GM18867 (cell line): ENCODE measurements at regions not wholly inside any gene's neighbourhood (a gene's known extent, or its start where the extent isn't known, plus 50 kb on each side); places are given as distances from the start of the nearest gene placed in this dataset.
"Not testable (repeated sequence)": the region's sequence is repeated elsewhere in the genome, so short reads cannot be mapped to it uniquely, and the experiment has no call there.

ENCODE experiments used
- ATAC-seq: cut with Tn5 transposase; IDR thresholded peaks from one replicate; pipeline ENCODE4 v1.9.1; 2021; ENCODE audit warnings: mild to moderate bottlenecking, moderate library complexity; ENCODE audit not compliant: unreplicated experiment

DNA sequence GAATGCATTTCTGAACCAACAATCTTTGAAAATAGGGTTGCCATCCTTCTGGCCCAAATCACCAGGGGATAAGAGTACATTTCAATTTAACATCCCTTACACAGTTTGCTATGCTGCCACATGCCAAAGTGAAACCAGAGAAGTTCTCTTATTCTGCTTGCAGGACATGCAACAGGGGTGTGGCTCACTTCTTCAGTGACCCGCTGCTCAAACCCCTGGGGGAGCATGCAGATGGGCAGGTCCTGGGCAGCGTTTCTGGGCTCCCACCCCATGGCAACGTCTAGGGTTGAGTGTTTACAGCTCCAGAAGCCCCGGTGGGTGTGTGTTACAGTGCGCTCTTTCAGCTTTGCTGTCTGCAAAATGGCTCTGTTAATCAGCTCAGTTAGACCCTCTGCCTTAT lies 1306.3 kb upstream of the TMEM132C start:
- ATAC-seq, result peak; percentile 42

DNA sequence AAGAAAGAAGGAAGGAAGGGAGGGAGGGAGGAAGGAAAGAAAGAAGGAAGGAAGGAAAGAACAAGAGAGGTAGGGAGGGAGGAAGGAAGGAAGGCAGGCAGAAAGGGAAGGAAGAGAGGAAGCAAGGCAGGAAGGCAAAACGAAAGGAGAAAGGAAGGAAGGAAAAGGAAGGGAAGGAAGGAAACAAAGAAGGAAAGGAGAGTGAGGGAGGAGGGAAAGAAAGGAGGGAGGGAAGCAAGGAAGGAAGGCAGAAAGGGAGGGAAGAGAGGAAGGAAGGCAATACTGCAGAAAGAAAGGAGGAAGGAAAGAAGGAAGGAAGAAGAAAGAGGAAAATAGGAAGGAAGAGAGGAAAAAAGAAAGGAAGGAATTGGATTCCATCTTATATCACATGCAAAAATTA lies 1303.1 kb upstream of the TMEM132C start:
- ATAC-seq, result no peak

DNA sequence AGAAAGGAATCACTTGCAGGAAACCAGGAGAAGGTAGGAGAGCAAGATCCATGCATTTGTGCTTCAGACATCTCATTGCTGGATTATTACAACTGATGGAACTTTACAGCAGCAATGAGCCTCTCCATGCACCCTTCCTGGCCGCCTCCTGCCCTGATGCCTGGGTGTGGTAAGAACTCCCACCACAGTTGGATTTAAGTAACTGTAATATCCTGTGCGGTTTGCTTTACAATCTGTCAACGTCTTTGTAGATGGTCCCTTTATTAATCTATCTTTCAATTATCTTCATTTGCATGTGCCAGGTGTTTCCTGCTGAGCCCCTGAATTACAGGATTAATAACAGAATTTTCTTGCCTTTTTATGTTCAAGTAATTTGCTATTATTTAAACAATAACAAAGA lies 1300.5 kb upstream of the TMEM132C start:
- no peak for ATAC-seq

DNA sequence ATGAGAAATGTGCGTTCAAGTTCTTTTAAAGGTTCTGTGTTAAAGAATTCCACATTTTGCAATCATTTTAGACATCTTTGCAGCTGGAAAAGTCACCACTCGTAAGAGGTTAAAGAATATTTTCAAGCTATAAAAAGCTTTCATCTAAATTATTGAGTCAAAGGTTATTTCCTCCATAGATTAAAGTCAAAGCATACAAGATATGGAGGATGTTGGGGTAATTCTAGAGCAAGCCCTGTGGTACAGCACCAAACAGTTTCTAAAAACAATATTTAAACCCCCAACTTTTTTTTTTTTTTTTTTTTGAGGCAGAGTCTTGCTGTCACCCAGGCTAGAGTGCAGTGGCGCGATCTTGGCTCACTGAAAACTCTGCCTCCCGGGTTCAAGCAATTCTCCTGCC lies 1299.8 kb upstream of the TMEM132C start:
- ATAC-seq, result no peak

DNA sequence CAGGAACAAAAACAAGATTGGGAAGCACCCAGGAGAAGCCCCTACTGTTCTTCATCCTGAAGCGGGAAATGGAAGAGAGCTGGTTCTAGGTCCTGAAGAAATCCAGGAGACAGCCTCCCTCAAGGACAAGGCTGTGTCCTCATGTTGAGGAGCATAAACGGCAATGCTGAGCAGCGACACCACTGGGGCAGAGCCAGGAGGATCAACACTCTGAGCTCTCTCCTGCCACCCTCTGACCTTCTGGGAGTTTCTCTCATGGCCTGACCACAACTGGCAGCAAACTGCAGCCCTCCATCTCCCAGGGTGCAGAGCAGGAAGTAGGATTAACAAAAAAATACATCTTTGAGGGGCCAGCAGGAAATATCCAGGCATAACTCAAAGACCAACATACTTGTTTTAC lies 1292.2 kb upstream of the TMEM132C start:
- no peak for ATAC-seq

DNA sequence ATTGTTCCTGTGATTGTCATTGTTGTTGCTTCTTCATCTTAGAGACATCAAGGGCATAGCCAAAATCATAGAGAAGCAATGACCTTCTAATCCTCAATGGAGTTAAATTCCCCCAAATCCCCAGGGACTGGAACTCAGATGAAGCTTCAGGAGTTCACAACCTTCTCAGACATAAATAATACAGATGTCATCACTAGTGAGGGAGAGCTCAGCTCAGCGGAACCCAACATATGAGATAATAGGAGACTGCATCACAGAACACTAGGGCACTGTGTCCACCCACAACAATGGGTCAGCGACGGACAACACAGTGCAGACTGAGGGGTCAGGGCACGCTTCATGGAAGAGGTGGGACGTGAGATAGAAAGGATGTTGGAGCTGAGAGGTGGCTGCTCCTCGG lies 1290.4 kb upstream of the TMEM132C start:
- no peak for ATAC-seq

DNA sequence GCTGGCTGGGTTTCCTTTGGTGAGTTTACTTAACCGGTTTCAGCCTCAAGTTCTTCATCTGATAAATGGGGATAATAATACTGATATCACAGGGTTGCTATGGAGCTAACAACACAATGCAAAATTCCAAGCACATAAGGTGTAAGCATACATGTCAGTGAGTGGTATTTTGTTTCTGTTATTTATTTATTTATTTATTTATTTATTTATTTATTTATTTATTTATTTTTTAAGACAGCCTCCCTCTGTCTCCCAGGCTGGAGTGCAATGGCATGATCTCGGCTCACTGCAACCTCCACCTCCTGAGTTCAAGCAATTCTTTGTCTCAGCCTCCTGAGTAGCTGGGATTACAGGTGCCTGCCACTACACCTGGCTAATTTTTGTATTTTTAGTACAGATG lies 1287.4 kb upstream of the TMEM132C start:
- ATAC-seq, result not testable (repeated sequence)

DNA sequence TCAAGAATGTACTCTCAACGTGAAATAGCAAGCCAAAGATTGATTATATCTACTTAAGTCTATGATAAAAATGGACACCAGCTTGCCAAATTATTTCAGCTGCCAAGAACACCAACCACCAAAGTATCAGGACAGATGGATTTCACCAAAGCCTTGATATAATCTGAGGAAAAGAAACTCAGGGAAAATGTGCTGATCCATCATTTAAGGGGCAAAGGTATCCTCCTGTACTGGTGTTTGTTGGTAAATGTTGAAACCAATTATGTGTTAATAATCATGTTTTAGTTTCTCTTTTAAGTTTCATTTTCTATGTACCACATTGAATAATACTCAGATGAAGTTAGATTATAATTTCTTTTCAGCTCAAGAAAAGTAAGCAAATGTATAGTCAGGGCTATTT lies 1284.3 kb upstream of the TMEM132C start:
- ATAC-seq, result no peak

DNA sequence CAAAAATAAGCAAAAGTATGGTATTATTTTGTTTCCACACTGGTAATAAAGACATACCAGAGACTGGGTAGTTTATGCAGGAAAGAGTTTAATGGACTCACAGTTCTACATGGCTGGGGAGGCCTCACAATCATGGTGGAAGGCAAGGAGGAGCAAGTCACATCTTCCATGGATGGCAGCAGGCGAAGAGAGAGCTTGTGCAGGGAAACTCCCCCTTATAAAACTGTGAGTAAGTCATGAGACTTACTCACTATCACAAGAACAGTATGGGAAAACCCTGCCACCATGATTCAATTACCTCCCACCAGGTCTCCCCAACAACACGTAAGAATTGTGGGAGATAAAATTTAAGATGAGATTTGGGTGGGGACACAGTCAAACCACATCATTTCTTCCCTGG lies 1283.2 kb upstream of the TMEM132C start:
- not testable (repeated sequence) for ATAC-seq

DNA sequence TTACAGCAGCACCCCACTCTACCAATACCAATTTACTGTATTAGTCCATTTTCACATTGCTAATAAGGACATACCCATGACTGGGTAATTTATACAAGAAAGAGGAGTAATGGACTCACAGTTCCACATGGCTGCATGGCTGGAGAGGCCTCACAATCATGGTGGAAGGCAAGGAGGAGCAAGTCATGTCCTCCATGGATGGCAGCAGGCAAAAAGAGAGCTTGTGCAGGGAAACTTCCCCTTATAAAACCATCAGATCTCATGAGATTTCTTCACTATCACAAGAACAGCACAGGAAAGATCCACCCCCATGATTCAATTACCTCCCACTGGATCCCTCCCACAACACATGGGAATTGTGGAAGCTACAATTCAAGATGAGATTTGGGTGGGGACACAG lies 1281.3 kb upstream of the TMEM132C start:
- not testable (repeated sequence) for ATAC-seq

DNA sequence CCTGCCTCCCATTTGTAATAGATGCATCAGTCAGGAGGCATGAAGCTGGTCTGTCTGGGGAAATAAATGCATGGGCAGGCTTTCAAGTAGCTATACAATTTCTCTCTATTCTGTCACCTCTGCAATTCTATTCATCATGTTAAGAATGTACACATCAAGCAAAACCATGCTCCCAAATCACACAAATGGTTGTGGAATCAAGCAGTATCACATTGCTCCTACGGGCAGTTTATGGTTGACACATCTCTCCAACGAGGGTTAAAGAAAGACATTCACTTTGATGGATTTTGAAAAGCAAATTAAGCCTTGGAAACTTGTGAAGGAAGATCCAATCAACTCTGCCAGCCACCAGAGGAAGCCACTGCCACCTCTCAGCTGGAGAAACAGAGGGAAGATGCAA lies 1277.4 kb upstream of the TMEM132C start:
- ATAC-seq, result no peak

DNA sequence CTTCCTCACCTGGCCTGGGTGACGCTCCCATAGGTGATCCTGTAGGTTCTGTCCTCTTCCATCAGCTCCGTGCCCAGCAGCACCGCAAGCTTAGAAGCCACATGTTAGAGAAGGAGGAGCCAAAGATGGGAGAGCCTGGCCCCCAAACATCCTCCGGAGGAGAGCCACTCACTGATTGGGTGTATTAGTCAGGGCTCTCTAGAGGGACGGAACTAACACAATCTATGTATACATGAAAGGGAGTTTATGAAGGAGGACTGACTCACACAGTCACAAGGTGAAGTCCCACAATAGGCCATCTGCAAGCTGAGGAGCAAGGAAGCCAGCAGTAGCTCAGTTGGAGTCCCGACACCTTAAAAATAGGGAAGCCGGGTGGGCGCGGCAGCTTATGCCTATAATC lies 1273.1 kb upstream of the TMEM132C start:
- ATAC-seq, result no peak

DNA sequence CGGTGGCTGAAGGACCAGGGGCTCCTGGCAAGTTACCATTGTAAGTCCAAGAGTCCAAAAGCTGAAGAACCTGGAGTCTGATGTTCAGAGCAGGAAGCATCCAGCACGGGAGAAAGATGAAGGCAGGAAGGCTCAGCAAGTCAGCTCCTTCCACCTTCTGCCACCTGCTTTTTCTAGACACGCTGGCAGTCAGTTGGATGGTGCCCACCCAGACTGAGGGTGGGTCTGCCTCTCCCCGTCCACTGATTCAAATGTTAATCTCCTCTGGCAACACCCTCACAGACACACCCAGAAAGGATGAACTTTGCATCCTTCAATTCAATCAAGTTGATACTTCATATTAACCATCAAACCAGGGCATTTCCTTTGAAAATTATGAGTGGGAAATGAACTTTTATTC lies 1272.4 kb upstream of the TMEM132C start:
- ATAC-seq, result no peak

DNA sequence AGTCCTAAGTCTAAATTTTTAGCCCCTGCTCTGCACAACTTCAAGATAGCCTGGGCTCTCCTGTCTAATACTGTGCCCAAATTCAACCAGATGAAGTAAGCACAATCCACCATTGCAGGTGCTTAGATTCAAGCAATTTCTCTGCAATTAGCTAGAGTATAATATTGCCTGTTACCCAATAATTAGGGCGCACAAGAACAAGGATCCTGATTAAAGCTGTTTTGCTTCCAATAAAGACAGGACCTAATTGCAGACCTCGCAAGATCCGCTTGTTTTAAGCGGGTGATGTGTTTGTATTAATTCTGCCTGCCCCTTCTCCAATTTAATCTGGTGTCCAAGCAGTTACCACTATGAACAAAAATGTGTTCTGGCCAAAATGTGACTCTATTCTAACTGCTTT lies 1268.9 kb upstream of the TMEM132C start:
- no peak for ATAC-seq

DNA sequence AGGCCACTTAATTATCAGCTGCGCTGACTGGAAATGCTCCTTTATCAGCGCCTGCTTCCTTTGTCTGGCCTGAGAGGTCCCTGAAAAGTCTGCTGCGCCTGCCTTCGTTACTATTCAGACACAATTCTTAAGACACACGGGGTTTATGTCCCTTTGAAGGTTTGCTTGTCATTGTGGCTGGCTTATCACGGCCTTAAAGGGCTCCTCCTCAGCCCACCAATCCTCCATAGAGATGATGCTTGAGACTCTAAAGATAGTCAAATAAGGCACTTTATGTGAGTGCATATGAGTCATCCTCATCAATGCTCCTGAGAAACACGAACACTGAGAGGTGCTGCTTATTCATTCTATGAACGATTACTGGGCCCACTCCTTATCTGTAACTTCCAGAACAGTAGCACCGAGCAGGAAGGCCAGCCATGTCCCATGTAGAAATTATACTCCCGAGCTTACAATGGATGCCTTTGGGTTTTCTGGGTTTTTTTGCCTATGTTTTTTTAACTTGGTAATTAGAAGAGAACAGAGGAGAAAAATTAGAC lies 1268.2 kb upstream of the TMEM132C start:
- peak; percentile 63 for ATAC-seq

DNA sequence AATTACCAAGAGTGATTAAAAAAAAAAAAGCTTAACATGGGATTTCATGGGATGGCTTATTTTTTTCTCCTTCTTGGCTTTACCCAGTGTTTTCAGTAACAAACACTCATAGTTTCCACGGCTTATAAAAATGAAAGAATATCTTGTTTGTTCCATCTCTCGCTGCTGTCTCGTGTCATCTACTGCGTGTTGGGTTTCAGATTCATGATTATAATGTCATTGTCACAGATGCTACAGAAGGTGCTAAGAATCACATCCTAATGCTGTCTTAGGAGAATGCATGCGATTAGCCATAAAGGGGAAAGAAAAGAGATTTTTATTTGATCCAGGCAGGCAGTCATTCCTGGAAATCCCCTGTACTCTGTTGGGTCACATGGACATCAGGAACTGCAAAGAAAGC lies 1267.6 kb upstream of the TMEM132C start:
- no peak for ATAC-seq

DNA sequence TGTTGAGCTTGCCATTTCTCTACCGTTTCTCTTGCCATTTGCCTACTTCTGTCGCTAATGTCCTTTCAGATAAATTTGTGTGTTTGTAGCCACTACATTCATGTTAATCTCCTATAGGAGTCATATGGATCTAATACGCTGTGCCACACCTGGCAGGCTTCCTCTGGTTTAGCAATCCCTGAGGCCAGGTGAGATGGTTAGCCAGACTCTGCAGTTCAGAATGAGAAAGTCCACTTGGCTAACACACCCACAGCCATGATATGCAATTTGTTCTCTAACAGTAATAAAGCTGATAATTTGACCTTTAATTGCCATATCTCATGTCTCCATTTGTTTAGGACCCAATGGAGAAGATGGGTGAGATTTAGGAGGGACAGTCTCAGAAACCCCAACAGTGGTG lies 1261.6 kb upstream of the TMEM132C start:
- ATAC-seq, result no peak

DNA sequence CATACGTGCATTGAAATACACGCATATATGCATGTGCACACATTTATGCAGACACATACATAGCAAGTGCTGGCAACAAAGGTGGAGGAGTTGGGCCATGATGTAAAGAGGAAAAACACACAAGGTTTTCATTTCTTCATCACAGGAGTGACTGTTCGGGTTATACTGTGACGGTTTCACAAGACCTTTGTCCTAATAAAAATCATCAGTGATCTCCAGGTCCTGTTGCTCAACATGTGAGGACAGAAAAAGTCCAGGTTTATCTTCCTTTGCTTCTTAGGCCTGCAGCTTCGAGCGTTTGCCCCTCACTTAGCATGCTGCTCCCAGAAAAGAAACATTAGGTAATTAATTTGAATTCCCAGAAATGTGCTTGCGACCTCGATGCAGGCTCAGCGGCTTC lies 1260.0 kb upstream of the TMEM132C start:
- no peak for ATAC-seq

DNA sequence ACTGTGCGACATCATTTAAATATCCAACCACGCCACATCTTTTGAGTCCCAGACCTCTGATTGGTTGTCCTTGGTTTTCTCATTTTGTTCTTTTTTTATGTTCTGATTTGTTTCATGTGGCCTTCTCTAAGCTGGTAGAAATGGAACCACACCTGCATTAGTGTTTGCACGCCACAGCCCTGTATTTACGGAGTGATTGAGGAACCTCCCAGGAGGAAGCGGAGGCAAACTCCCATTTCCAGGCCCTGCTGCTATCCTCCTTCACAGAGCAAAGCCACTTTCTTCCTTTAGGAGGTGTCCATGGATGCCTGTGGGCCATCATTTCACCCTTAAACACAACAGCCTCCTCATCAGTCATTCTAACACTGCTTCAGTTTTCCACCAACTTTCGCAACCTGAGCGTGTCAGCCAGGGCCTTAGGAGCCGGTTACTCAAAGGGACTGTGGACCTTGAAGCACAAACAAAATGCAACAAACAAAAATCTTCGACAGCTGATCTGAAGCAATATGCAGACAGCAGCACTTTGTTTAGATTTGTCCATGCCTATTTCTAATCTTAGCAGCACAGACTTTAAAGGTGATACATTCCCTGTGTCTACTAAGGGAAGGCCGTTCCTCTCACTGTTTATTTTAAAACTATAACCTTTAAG lies 1258.1 kb upstream of the TMEM132C start:
- no peak for ATAC-seq

DNA sequence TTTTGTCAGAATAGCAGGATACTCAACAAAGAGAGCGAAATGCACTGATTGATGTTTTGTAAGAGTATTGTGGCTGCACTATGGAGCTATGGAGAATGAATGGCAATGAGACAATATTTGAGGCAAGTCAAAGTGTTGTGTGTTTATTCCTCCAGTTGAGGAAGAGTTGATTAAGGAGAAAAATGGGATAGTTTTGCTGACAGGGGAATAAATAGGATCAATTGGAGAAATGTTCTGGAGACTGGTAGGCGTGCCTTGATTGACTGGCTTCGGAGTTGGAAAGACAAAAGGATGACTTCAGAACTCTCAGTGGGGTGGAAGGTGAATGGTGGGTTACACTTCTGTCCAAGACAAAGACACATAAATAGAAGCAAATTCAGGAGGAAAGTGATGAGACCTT lies 1254.9 kb upstream of the TMEM132C start:
- ATAC-seq, result no peak

DNA sequence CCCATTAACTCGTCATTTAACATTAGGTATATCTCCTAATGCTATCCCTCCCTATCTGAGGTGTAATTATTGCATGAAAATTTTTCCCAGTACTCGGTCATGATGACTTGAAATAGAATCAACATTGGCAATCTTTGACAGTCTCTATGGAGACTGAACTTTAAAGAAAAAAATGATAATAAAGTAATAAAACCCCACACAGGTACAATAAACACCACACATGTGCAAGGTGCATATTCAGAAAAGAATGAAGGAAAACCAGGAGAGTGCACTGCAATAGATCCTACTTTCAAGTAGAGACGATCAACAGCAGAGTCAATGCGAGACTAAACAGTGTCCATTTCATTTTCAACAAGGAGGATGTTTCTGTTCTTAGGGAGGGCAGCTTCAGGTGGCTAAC lies 1253.8 kb upstream of the TMEM132C start:
- no peak for ATAC-seq

DNA sequence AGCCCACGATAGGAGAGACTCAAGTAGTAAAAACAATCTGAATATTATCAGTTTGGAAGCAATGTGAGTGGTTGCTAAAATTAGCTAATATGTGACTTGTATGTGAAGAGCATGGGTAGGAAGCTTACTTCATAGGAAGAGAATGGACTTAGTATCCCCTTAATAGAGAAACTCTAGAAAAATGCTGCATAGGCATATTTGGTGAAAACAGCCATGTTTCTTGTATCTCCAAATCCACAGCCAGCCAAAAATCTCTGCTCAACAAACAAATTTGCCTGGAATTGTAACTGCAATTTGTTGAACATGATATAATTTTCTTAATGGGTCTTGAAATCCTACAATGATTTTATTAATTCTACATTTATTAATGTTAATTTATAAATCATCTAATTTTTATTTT lies 1252.9 kb upstream of the TMEM132C start:
- no peak for ATAC-seq

DNA sequence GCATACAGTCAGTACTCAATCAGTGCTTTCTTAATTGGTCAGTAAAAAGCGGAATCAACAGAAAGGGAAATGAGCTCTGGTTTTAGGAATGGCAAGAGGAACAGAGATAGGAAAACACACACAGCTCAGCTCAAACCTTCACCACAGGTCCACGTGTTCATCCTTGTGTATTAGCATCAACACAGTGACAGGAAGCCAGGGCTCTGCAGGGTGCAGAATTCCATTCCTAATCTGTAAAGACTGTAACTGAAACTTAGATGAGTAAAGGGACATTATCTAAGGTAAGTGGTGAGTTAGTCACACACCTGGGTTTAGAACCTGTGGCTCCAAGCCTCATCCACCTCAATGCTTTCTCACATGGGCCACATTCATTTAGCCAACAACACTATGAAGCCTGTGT lies 1242.2 kb upstream of the TMEM132C start:
- ATAC-seq, result no peak
